ENCODE measurements at regions not wholly inside any gene's neighbourhood (a gene's known extent, or its start where the extent isn't known, plus 50 kb on each side); places are given as distances from the start of the nearest gene placed in this dataset.
"Not testable (repeated sequence)": the region's sequence is repeated elsewhere in the genome, so short reads cannot be mapped to it uniquely, and the experiment has no call there.

- no peak for TF ChIP-seq CTCF (IDR thresholded peaks at IDR 0.05)
- DNase-seq (ENCODE audit: low spot score) (no peak), ATAC-seq (ENCODE audit: insufficient number of reproducible peaks, low FRiP score, low read depth) (no peak)
- H3K36me3 ChIP-seq = no peaks in the 10 kb centered on the region
- no peaks in the 10 kb centered on the region for H3K27me3 ChIP-seq (replicated peaks; ENCODE audit: insufficient read depth)
- H3K4me3 ChIP-seq = no peak overlapping the region
- no peak overlapping the region for H3K27ac ChIP-seq
- H3K9me3 ChIP-seq = no peaks in the 10 kb centered on the region
- no peaks in the 10 kb centered on the region for H3K4me1 ChIP-seq (ENCODE audit: control insufficient read depth in 1 of 2, low read depth in 2 of 2)
These were observed 136.9 kb upstream of the KITLG start for GRCh38 chr12:88717188-88717587.

- DNase-seq (ENCODE audit: low spot score) (no peak), ATAC-seq (ENCODE audit: insufficient number of reproducible peaks, low FRiP score, low read depth) (no peak)
- H3K4me1 ChIP-seq (ENCODE audit: control insufficient read depth in 1 of 2, low read depth in 2 of 2) = no peaks in the 10 kb centered on the region
- TF ChIP-seq CTCF (IDR thresholded peaks at IDR 0.05) = no peak
- H3K27me3 ChIP-seq (replicated peaks; ENCODE audit: insufficient read depth) = no peaks in the 10 kb centered on the region
- H3K4me3 ChIP-seq = no peak overlapping the region
- no peak overlapping the region for H3K27ac ChIP-seq
- H3K36me3 ChIP-seq = no peaks in the 10 kb centered on the region
- no peaks in the 10 kb centered on the region for H3K9me3 ChIP-seq
These were observed 136.0 kb upstream of the KITLG start for GRCh38 chr12:88716240-88716639.

- no peak for TF ChIP-seq CTCF (IDR thresholded peaks at IDR 0.05)
- Histone ChIP-seq H3K27ac (no peak overlapping the region), H3K27me3 (replicated peaks; ENCODE audit: insufficient read depth) (no peaks in the 10 kb centered on the region), H3K4me3 (no peak overlapping the region), H3K36me3 (no peaks in the 10 kb centered on the region), H3K9me3 (no peaks in the 10 kb centered on the region), H3K4me1 (ENCODE audit: control insufficient read depth in 1 of 2, low read depth in 2 of 2) (no peaks in the 10 kb centered on the region)
- ATAC-seq (ENCODE audit: insufficient number of reproducible peaks, low FRiP score, low read depth) = no peak
- DNase-seq (ENCODE audit: low spot score) = no peak
These were observed 135.4 kb upstream of the KITLG start for GRCh38 chr12:88715673-88716072.

GRCh38 chr12:88714263-88714882 lies 134.1 kb upstream of the KITLG start:
- not testable (repeated sequence) for H3K4me3 ChIP-seq; H3K27ac ChIP-seq; H3K27me3 ChIP-seq (replicated peaks; ENCODE audit: insufficient read depth); ATAC-seq (ENCODE audit: insufficient number of reproducible peaks, low FRiP score, low read depth); H3K36me3 ChIP-seq; H3K9me3 ChIP-seq; H3K4me1 ChIP-seq (ENCODE audit: control insufficient read depth in 1 of 2, low read depth in 2 of 2); DNase-seq (ENCODE audit: low spot score)

GRCh38 chr12:88707800-88708199 lies 127.5 kb upstream of the KITLG start:
- ATAC-seq (ENCODE audit: insufficient number of reproducible peaks, low FRiP score, low read depth) = no peak
- H3K4me1 ChIP-seq (ENCODE audit: control insufficient read depth in 1 of 2, low read depth in 2 of 2) = no peaks in the 10 kb centered on the region
- H3K27me3 ChIP-seq (replicated peaks; ENCODE audit: insufficient read depth) = no peaks in the 10 kb centered on the region
- H3K27ac ChIP-seq = no peak overlapping the region
- H3K36me3 ChIP-seq = no peaks in the 10 kb centered on the region
- H3K4me3 ChIP-seq = no peak overlapping the region
- no peak for DNase-seq (ENCODE audit: low spot score)
- TF ChIP-seq CTCF (IDR thresholded peaks at IDR 0.05) = no peak
- H3K9me3 ChIP-seq = peaks cover 4% of the 10 kb centered on the region

GRCh38 chr12:88706286-88706685 lies 126.0 kb upstream of the KITLG start:
- Histone ChIP-seq H3K27ac (no peak overlapping the region), H3K36me3 (no peaks in the 10 kb centered on the region), H3K27me3 (replicated peaks; ENCODE audit: insufficient read depth) (no peaks in the 10 kb centered on the region), H3K4me1 (ENCODE audit: control insufficient read depth in 1 of 2, low read depth in 2 of 2) (no peaks in the 10 kb centered on the region), H3K4me3 (no peak overlapping the region), H3K9me3 (peaks cover 4% of the 10 kb centered on the region)
- no peak for TF ChIP-seq CTCF (IDR thresholded peaks at IDR 0.05)
- DNase-seq (ENCODE audit: low spot score) = no peak
- no peak for ATAC-seq (ENCODE audit: insufficient number of reproducible peaks, low FRiP score, low read depth)

Data from thoracic aorta (tissue), 2 donors.